Superior temporal gyrus (tissue), 1 donor: ENCODE measurements at regions not wholly inside any gene's neighbourhood (a gene's known extent, or its start where the extent isn't known, plus 50 kb on each side); places are given as distances from the start of the nearest gene placed in this dataset.

ENCODE experiments used
- DNase-seq: peaks from one replicate; pipeline ENCODE4 v3.0.0-alpha.2; 2016; ENCODE audit errors: extremely low spot score

- no peak for DNase-seq
Measured at GRCh38 chr2:71812736-71813135, 334.9 kb downstream of the CYP26B1 start.

GRCh38 chr2:71811726-71812125, 335.9 kb downstream of the CYP26B1 start:
- DNase-seq: no peak

- no peak for DNase-seq
Measured at GRCh38 chr2:71811157-71811556, 336.5 kb downstream of the CYP26B1 start.

- DNase-seq: no peak
Measured at GRCh38 chr2:71807581-71808451, 339.8 kb downstream of the CYP26B1 start.

- no peak for DNase-seq
Measured at GRCh38 chr2:71806432-71806831, 341.2 kb downstream of the CYP26B1 start.

- DNase-seq: no peak
Measured at GRCh38 chr2:71804281-71804751, 343.3 kb downstream of the CYP26B1 start.

GRCh38 chr2:71803398-71803797, 344.3 kb downstream of the CYP26B1 start:
- no peak for DNase-seq

GRCh38 chr2:71802556-71802955, 345.1 kb downstream of the CYP26B1 start:
- DNase-seq: no peak

- peak; percentile 72 for DNase-seq
Measured at GRCh38 chr2:71801969-71802368, 345.7 kb downstream of the CYP26B1 start.

- no peak for DNase-seq
Measured at GRCh38 chr2:71801556-71801955, 346.1 kb downstream of the CYP26B1 start.

GRCh38 chr2:71800851-71801250, 346.8 kb downstream of the CYP26B1 start:
- DNase-seq: no peak

GRCh38 chr2:71800106-71800809, 346.9 kb downstream of the DYSF start:
- no peak for DNase-seq

- no peak for DNase-seq
Measured at GRCh38 chr2:71799013-71799575, 345.7 kb downstream of the DYSF start.

- peak; percentile 18 for DNase-seq
Measured at GRCh38 chr2:71798266-71799012, 345.1 kb downstream of the DYSF start.

- no peak for DNase-seq
Measured at GRCh38 chr2:71797035-71797810, 343.9 kb downstream of the DYSF start.

- DNase-seq: no peak
Measured at GRCh38 chr2:71796174-71796593, 342.8 kb downstream of the DYSF start.

- DNase-seq: no peak
Measured at GRCh38 chr2:71795486-71795885, 342.1 kb downstream of the DYSF start.

- DNase-seq: no peak
Measured at GRCh38 chr2:71794611-71795010, 341.2 kb downstream of the DYSF start.

GRCh38 chr2:71793926-71794325, 340.6 kb downstream of the DYSF start:
- no peak for DNase-seq

- DNase-seq: no peak
Measured at GRCh38 chr2:71792926-71793761, 339.8 kb downstream of the DYSF start.
